HCT116 (cell line): ENCODE measurements at regions not wholly inside any gene's neighbourhood (a gene's known extent, or its start where the extent isn't known, plus 50 kb on each side); places are given as distances from the start of the nearest gene placed in this dataset.

ENCODE experiments used
- ATAC-seq: fragments of 200-7000 bp; cut with Tn5 transposase; 2 replicates; pipeline ENCODE4 v1.9.1; 2020; ENCODE audit warnings: mild to moderate bottlenecking, moderate library complexity
- BruUV-seq: library from RNA; stranded (reverse); fragments of 400-500 nt; replicated peaks from 2 replicates; lab custom pipeline; 2021; lab: Mats Ljungman, UMichigan
- CTCF ChIA-PET: fragments of 300-600 bp; sonication (Branson Sonifier 250); formaldehyde crosslinking; loops from one replicate; lab custom pipeline; 2021; ENCODE audit warnings: antibody characterized with exemption; lab: Charles Lee
- POLR2A ChIA-PET: fragments of 300-600, 350-600 bp; sonication (Branson Sonifier 250); formaldehyde crosslinking; loops from one replicate; lab custom pipeline; 2021; ENCODE audit warnings: antibody characterized with exemption; lab: Charles Lee
- RAD21 ChIA-PET, 2 experiments: fragments of 300-600 bp; sonication (Branson Sonifier 250); formaldehyde crosslinking; loops; one replicate each; lab custom pipeline; 2023; ENCODE audit warnings: low total read pairs in 2 of 2; ENCODE audit not compliant: uncharacterized antibody in 2 of 2, unreplicated experiment in 2 of 2, low non-redundant PET in 1 of 2; lab: Charles Lee
- DNase-seq: peaks from one replicate; pipeline ENCODE4 v3.0.0-alpha.2; 2010; ENCODE audit warnings: low read depth, low spot score
- H2AFZ ChIP-seq: fragments of 200-600 bp; shearing (Covaris generic), sonication (generic); 2 replicates; pipeline ENCODE4 v1.6.1; 2017; ENCODE audit warnings: low read depth, mixed run types, mixed read lengths, antibody characterized with exemption, low read length; ENCODE audit not compliant: poor library complexity, severe bottlenecking
- H3K27ac ChIP-seq: 2 replicates; pipeline ENCODE4 v1.5.1; 2012; ENCODE audit warnings: low read depth, low read length
- H3K27me3 ChIP-seq: fragments of 200-600 bp; sonication (generic); 2 replicates; pipeline ENCODE4 v1.6.1; 2016; ENCODE audit warnings: mixed run types, low read length, mixed read lengths; ENCODE audit not compliant: insufficient read depth
- H3K36me3 ChIP-seq, 2 experiments: fragments of 200-500 bp in 1 of 2; fragments of 200-600 bp in 1 of 2; sonication (Bioruptor generic) in 1 of 2; sonication (generic) in 1 of 2; 2 replicates each; pipeline versions ENCODE4 v1.5.1 to v1.6.1; 2014 to 2016; ENCODE audit warnings: low read length in 2 of 2, inconsistent platforms in 1 of 2, mixed read lengths in 1 of 2, mixed run types in 1 of 2; ENCODE audit not compliant: insufficient read depth in 2 of 2, control insufficient read depth in 1 of 2
- H3K4me1 ChIP-seq, 2 experiments: fragments of 200-600 bp in 1 of 2; sonication (generic) in 1 of 2; 2 replicates each; pipeline versions ENCODE4 v1.5.1 to v1.6.1; 2012 to 2017; ENCODE audit warnings: low read length in 2 of 2, inconsistent platforms in 1 of 2, mild to moderate bottlenecking in 1 of 2, mixed read lengths in 1 of 2, mixed run types in 1 of 2, moderate library complexity in 1 of 2; ENCODE audit not compliant: insufficient read depth in 2 of 2, control insufficient read depth in 1 of 2
- H3K4me2 ChIP-seq: fragments of 200-600 bp; sonication (generic); 2 replicates; pipeline ENCODE4 v1.6.1; 2017; ENCODE audit warnings: mixed run types, low read length, mixed read lengths
- H3K4me3 ChIP-seq, 2 experiments: fragments of 200-600 bp in 1 of 2; sonication (generic) in 1 of 2; replicated peaks in 1 of 2; 2 replicates each; pipeline ENCODE4 v1.5.1; 2011 to 2016; ENCODE audit warnings: low read length in 2 of 2, control low read depth in 1 of 2, low read depth in 1 of 2, mild to moderate bottlenecking in 1 of 2, mixed read lengths in 1 of 2, mixed run types in 1 of 2
- H3K79me2 ChIP-seq: fragments of 200-600 bp; sonication (generic); 2 replicates; pipeline ENCODE4 v1.6.1; 2017; ENCODE audit warnings: mild to moderate bottlenecking, mixed run types, low read length, moderate library complexity, mixed read lengths; ENCODE audit not compliant: insufficient read depth
- H3K9ac ChIP-seq: fragments of 200-600 bp; sonication (generic); 2 replicates; pipeline ENCODE4 v1.6.1; 2016; ENCODE audit warnings: low read length, mixed read lengths
- H3K9me2 ChIP-seq: fragments of 200-600 bp; sonication (generic), shearing (Covaris generic); 2 replicates; pipeline ENCODE4 v1.6.1; 2017; ENCODE audit warnings: mixed run types, mild to moderate bottlenecking, moderate library complexity; ENCODE audit not compliant: insufficient read depth
- H3K9me3 ChIP-seq, 2 experiments: fragments of 200-500 bp in 1 of 2; fragments of 200-600 bp in 1 of 2; sonication (Bioruptor generic) in 1 of 2; sonication (generic) in 1 of 2; 2 replicates each; pipeline ENCODE4 v1.6.1; 2014 to 2017; ENCODE audit warnings: low read length in 2 of 2, mixed read lengths in 2 of 2, inconsistent platforms in 1 of 2, low read depth in 1 of 2, mild to moderate bottlenecking in 1 of 2, mixed run types in 1 of 2, moderate library complexity in 1 of 2; ENCODE audit not compliant: control insufficient read depth in 1 of 2, insufficient read depth in 1 of 2
- H4K20me1 ChIP-seq: fragments of 200-600 bp; sonication (generic), shearing (Covaris generic); 2 replicates; pipeline ENCODE4 v1.6.1; 2017; ENCODE audit warnings: mixed run types, mild to moderate bottlenecking, moderate library complexity; ENCODE audit not compliant: insufficient read depth
- CBX3 ChIP-seq: IDR thresholded peaks from 2 replicates; pipeline ENCODE4 v1.6.1; 2012; ENCODE audit warnings: low read depth
- CTCF ChIP-seq, 3 experiments: fragments of 200-600 bp in 1 of 3; sonication (generic) in 1 of 3; IDR thresholded peaks in 2 of 3; conservative IDR thresholded peaks in 1 of 3; 2 replicates each; pipeline ENCODE4 v1.5.1; 2012 to 2017; ENCODE audit warnings: low read depth in 2 of 3, low read length in 2 of 3, antibody characterized with exemption in 1 of 3, borderline replicate concordance in 1 of 3, control low read depth in 1 of 3, mild to moderate bottlenecking in 1 of 3, mixed read lengths in 1 of 3, mixed run types in 1 of 3, moderate library complexity in 1 of 3; ENCODE audit not compliant: insufficient read depth in 1 of 3
- EGR1 ChIP-seq: IDR thresholded peaks from 2 replicates; pipeline ENCODE4 v1.6.1; 2012; ENCODE audit warnings: low read depth
- ELF1 ChIP-seq: IDR thresholded peaks from 2 replicates; pipeline ENCODE4 v1.6.1; 2012; ENCODE audit warnings: low read depth, borderline replicate concordance
- EZH2 ChIP-seq: fragments of 200-600 bp; sonication (generic); IDR thresholded peaks from 2 replicates; pipeline ENCODE4 v1.6.1; 2017; ENCODE audit warnings: antibody characterized with exemption, mixed run types
- JUND ChIP-seq: IDR thresholded peaks from 2 replicates; pipeline ENCODE4 v1.6.1; 2012
- POLR2A ChIP-seq: IDR thresholded peaks from 2 replicates; pipeline ENCODE4 v1.7.0; 2011; ENCODE audit warnings: borderline replicate concordance; ENCODE audit not compliant: insufficient read depth, insufficient read length; ENCODE audit errors: extremely low read depth
- POLR2AphosphoS5 ChIP-seq: IDR thresholded peaks from 2 replicates; pipeline ENCODE4 v1.6.1; 2011; ENCODE audit warnings: mild to moderate bottlenecking, low read depth, low read length, moderate library complexity
- SIN3A ChIP-seq: IDR thresholded peaks from 2 replicates; pipeline ENCODE4 v1.6.1; 2012; ENCODE audit warnings: low read depth
- SP1 ChIP-seq: IDR thresholded peaks from 2 replicates; pipeline ENCODE4 v1.6.1; 2012; ENCODE audit warnings: low read depth
- SRF ChIP-seq: IDR thresholded peaks from 2 replicates; pipeline ENCODE4 v1.6.1; 2012; ENCODE audit warnings: low read depth
- TCF7L2 ChIP-seq: IDR thresholded peaks from 2 replicates; pipeline ENCODE4 v1.7.0; 2011; ENCODE audit warnings: borderline replicate concordance, inconsistent platforms; ENCODE audit not compliant: insufficient read depth, insufficient read length; ENCODE audit errors: extremely low read depth
- YY1 ChIP-seq: IDR thresholded peaks from 2 replicates; pipeline ENCODE4 v1.6.1; 2011; ENCODE audit warnings: low read length, low read depth, moderate library complexity, mild to moderate bottlenecking; ENCODE audit not compliant: insufficient replicate concordance; ENCODE audit errors: extremely low read depth
- ZFX ChIP-seq: fragments of 450-650 bp; IDR thresholded peaks from 2 replicates; pipeline ENCODE4 v1.6.1; 2017
- ZNF274 ChIP-seq: fragments of 200-500 bp; sonication (Bioruptor generic); IDR thresholded peaks from 2 replicates; pipeline ENCODE4 v1.6.1; 2014; ENCODE audit warnings: mild to moderate bottlenecking, low read depth, low read length, inconsistent platforms
- intact Hi-C: fragments of 100-400 bp; cut with micrococcal nuclease; formaldehyde crosslinking; loops from 2 replicates; pipeline ENCODE4 v1.10.0; 2022
- TF ChIP-seq, protein P1 (sequence below): IDR thresholded peaks from 2 replicates; pipeline ENCODE4 v1.6.1; 2012
- TF ChIP-seq, protein P2 (sequence below): IDR thresholded peaks from 2 replicates; pipeline ENCODE4 v1.6.1; 2012
- TF ChIP-seq, protein P3 (sequence below): IDR thresholded peaks from 2 replicates; pipeline ENCODE4 v1.6.1; 2011; ENCODE audit warnings: mild to moderate bottlenecking, low read length, moderate library complexity; ENCODE audit not compliant: insufficient replicate concordance; ENCODE audit errors: extremely low read depth

DNA sequence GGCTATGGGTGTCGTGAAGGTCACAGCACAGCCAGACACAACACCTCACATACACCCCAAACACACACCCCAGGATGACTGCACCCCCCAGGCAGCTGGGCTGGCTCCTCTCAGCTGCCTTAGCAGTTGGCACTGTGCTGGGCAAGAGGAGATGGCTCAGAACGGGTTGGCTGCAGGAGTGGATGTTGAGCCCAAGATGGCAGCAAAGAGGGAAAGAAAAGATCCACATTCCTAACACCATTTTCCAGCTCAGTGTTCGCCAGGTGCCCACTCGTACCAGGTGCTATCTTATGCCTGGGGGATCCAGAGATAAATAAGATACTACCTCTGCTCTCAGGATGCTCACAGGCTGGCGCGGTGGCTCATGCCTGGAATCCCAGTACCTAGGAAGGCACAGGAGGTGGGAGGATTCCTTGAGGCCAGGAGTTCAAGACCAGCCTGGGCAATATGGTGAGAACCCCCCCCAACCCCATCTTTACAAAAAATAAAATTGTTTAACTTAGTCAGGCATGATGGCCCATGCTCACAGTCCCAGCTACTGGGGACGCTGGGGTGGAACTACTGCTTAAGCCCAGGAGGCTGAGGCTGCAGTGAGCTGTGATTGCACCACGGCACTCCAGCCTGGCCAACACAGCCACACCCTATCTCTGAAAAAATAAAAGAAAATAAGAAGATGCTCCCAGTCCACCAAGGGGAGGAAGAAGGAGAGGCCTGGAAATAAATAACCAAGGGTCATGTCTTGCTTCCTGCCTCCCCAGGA lies 89.7 kb upstream of the ZNF507 start:
- Histone ChIP-seq H3K9ac (no peak overlapping the region), H3K79me2 (no peaks in the 10 kb centered on the region), H3K4me1 (no peaks in the 10 kb centered on the region), H3K9me2 (no peaks in the 10 kb centered on the region), H3K27ac (no peak overlapping the region), H4K20me1 (no peaks in the 10 kb centered on the region), H3K9me3 (no peaks in the 10 kb centered on the region), H3K27me3 (no peaks in the 10 kb centered on the region), H3K4me2 (no peak overlapping the region), H3K36me3 (no peaks in the 10 kb centered on the region), H2AFZ (no peak overlapping the region), H3K4me3 (no peak overlapping the region)
- ChIA-PET POLR2A (no interaction called here), RAD21 (no interaction called here), CTCF (no interaction called here)
- TF ChIP-seq ELF1: no peak
- TF ChIP-seq SRF: no peak
- TF ChIP-seq POLR2AphosphoS5: no peak
- TF ChIP-seq, protein P1, sequence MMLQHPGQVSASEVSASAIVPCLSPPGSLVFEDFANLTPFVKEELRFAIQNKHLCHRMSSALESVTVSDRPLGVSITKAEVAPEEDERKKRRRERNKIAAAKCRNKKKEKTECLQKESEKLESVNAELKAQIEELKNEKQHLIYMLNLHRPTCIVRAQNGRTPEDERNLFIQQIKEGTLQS: no peak
- no peak for TF ChIP-seq SIN3A
- TF ChIP-seq POLR2A: no peak
- TF ChIP-seq, protein P2, sequence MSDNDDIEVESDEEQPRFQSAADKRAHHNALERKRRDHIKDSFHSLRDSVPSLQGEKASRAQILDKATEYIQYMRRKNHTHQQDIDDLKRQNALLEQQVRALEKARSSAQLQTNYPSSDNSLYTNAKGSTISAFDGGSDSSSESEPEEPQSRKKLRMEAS: no peak
- TF ChIP-seq SP1: no peak
- TF ChIP-seq ZFX: no peak
- TF ChIP-seq TCF7L2: no peak
- no peak for TF ChIP-seq CTCF (IDR thresholded peaks at IDR 0.05 in 2 of 3, conservative IDR thresholded peaks at IDR 0.05 in 1 of 3; ENCODE audit: borderline replicate concordance in 1 of 3, insufficient read depth in 1 of 3, low read depth in 2 of 3, low read length in 2 of 3)
- TF ChIP-seq CBX3: no peak
- no peak for TF ChIP-seq YY1
- TF ChIP-seq JUND: no peak
- TF ChIP-seq EGR1: no peak
- TF ChIP-seq EZH2: no peak
- TF ChIP-seq, protein P3, sequence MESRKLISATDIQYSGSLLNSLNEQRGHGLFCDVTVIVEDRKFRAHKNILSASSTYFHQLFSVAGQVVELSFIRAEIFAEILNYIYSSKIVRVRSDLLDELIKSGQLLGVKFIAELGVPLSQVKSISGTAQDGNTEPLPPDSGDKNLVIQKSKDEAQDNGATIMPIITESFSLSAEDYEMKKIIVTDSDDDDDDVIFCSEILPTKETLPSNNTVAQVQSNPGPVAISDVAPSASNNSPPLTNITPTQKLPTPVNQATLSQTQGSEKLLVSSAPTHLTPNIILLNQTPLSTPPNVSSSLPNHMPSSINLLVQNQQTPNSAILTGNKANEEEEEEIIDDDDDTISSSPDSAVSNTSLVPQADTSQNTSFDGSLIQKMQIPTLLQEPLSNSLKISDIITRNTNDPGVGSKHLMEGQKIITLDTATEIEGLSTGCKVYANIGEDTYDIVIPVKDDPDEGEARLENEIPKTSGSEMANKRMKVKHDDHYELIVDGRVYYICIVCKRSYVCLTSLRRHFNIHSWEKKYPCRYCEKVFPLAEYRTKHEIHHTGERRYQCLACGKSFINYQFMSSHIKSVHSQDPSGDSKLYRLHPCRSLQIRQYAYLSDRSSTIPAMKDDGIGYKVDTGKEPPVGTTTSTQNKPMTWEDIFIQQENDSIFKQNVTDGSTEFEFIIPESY: no peak
- TF ChIP-seq ZNF274: no peak
- no peak for DNase-seq
- intact Hi-C loops: no loop called here
- no peak for ATAC-seq
- BruUV-seq: no TSS peak
